ENCODE measurements at regions not wholly inside any gene's neighbourhood (a gene's known extent, or its start where the extent isn't known, plus 50 kb on each side); places are given as distances from the start of the nearest gene placed in this dataset.

DNA sequence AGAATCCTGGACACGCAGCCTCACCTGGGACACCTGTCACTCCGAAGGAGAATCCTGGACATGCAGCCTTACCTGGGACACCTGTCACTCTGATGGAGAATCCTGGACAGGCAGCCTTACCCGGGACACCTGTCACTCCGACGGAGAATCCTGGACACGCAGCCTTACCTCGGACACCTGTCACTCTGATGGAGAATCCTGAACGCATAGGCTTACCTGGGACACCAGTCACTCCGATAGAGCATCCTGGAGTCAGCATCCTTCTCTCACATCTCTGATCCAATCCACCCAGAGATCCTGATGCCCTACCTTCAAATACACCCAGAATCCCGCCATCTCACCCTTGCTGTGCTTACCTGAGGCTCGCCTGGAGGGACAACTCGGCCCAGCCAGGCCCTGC, 154.9 kb downstream of the NDUFA10 start:
- TF ChIP-seq FOXP2 (optimal IDR thresholded peaks at IDR 0.05; ENCODE audit: borderline replicate concordance, extremely low read depth, extremely low read length, insufficient read depth) (no peak), SIN3A (IDR thresholded peaks at IDR 0.05; ENCODE audit: borderline replicate concordance, insufficient read depth, low read length) (no peak), POLR2AphosphoS5 (IDR thresholded peaks at IDR 0.05; ENCODE audit: low read depth, low read length) (no peak), TAF1 (IDR thresholded peaks at IDR 0.05; ENCODE audit: borderline replicate concordance, insufficient read depth, low read length) (no peak)
- TF ChIP-seq, protein P1, sequence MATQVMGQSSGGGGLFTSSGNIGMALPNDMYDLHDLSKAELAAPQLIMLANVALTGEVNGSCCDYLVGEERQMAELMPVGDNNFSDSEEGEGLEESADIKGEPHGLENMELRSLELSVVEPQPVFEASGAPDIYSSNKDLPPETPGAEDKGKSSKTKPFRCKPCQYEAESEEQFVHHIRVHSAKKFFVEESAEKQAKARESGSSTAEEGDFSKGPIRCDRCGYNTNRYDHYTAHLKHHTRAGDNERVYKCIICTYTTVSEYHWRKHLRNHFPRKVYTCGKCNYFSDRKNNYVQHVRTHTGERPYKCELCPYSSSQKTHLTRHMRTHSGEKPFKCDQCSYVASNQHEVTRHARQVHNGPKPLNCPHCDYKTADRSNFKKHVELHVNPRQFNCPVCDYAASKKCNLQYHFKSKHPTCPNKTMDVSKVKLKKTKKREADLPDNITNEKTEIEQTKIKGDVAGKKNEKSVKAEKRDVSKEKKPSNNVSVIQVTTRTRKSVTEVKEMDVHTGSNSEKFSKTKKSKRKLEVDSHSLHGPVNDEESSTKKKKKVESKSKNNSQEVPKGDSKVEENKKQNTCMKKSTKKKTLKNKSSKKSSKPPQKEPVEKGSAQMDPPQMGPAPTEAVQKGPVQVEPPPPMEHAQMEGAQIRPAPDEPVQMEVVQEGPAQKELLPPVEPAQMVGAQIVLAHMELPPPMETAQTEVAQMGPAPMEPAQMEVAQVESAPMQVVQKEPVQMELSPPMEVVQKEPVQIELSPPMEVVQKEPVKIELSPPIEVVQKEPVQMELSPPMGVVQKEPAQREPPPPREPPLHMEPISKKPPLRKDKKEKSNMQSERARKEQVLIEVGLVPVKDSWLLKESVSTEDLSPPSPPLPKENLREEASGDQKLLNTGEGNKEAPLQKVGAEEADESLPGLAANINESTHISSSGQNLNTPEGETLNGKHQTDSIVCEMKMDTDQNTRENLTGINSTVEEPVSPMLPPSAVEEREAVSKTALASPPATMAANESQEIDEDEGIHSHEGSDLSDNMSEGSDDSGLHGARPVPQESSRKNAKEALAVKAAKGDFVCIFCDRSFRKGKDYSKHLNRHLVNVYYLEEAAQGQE (IDR thresholded peaks at IDR 0.05; ENCODE audit: insufficient read depth in 1 of 2, low read depth in 2 of 2, low read length in 2 of 2), result no peak

DNA sequence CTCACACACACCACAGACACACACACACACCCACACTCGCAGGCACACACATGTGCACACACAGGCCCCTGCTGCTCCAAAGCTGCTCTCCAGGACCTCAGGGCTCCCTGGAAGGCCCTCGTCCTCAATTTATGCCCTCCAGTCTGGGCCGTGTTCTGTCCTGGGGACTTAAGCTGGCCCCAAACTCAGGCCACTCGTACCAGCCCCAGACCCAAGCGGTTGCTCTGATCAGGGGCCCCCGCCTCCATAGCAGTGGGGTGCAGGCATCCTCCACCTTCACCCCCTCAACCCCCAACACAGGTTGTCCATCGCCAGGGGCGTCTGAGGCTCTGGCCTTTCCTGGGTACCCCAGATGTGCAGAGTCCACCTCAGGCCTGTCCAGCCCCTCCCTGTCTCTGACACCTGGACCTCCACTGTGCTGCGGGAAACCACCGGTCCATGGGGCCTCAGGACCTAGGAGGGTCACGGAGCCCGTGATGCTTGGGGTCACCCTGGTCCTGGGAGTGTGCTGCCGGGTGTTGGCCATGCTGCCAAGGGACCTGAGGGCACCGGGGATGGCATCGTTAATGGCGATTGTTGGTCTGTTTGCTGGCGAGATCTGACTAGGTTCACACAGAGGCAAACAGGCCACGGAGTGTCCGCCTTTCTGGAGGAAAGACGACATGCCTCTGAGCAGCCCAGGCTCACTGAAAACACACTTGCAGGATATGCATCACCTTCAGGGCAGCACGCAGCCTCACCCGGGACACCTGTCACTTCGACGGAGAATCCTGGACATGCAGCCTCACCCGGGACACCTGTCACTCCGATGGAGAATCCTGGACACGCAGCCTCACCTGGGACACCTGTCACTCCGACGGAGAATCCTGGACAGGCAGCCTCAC, 155.6 kb downstream of the NDUFA10 start:
- TF ChIP-seq SIN3A (IDR thresholded peaks at IDR 0.05; ENCODE audit: borderline replicate concordance, insufficient read depth, low read length) (no peak), FOXP2 (optimal IDR thresholded peaks at IDR 0.05; ENCODE audit: borderline replicate concordance, extremely low read depth, extremely low read length, insufficient read depth) (no peak), POLR2AphosphoS5 (IDR thresholded peaks at IDR 0.05; ENCODE audit: low read depth, low read length) (no peak), TAF1 (IDR thresholded peaks at IDR 0.05; ENCODE audit: borderline replicate concordance, insufficient read depth, low read length) (no peak)
- TF ChIP-seq, protein P1 (IDR thresholded peaks at IDR 0.05; ENCODE audit: insufficient read depth in 1 of 2, low read depth in 2 of 2, low read length in 2 of 2), result no peak

DNA sequence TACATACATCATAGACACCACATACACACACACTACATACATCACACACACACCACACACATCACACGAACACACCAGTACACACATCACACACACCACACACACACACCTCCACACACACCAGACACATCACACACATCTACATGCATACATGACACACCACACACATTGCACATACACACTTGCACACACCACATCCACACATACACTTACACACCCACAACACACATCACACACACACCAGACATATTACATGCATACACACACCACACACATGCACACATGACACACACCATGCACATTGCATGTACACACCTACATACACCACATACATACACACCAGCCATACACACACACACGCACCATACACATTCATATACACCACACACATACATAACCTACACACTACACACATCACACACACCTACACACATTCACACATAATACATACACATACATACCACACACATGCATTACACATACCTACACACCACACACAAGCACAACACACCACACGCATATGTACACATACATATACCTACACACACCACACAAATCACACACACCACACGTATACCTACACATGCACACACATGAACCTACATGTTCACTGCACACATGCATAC, 156.5 kb downstream of the NDUFA10 start:
- TF ChIP-seq SIN3A (IDR thresholded peaks at IDR 0.05; ENCODE audit: borderline replicate concordance, insufficient read depth, low read length) (no peak), POLR2AphosphoS5 (IDR thresholded peaks at IDR 0.05; ENCODE audit: low read depth, low read length) (no peak), FOXP2 (optimal IDR thresholded peaks at IDR 0.05; ENCODE audit: borderline replicate concordance, extremely low read depth, extremely low read length, insufficient read depth) (no peak), TAF1 (IDR thresholded peaks at IDR 0.05; ENCODE audit: borderline replicate concordance, insufficient read depth, low read length) (no peak)
- TF ChIP-seq, protein P1 (IDR thresholded peaks at IDR 0.05; ENCODE audit: insufficient read depth in 1 of 2, low read depth in 2 of 2, low read length in 2 of 2), result no peak

DNA sequence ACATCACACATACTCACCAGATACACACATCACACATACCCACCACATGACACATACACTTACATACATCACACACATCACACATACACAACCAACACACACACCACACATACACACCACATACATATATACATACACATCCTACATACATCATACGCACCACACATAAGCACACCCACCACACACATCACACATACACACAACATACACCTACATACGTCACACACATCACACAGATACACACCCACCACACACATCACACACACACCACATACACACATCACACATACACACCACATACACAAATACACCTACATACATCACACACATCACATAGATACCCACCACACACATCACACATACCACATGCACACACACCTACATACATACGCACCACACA, 158.4 kb downstream of the NDUFA10 start:
- TF ChIP-seq SIN3A (IDR thresholded peaks at IDR 0.05; ENCODE audit: borderline replicate concordance, insufficient read depth, low read length), result no peak
- TF ChIP-seq POLR2AphosphoS5 (IDR thresholded peaks at IDR 0.05; ENCODE audit: low read depth, low read length), result no peak
- TF ChIP-seq, protein P1 (IDR thresholded peaks at IDR 0.05; ENCODE audit: insufficient read depth in 1 of 2, low read depth in 2 of 2, low read length in 2 of 2), result no peak
- no peak for TF ChIP-seq FOXP2 (optimal IDR thresholded peaks at IDR 0.05; ENCODE audit: borderline replicate concordance, extremely low read depth, extremely low read length, insufficient read depth)
- no peak for TF ChIP-seq TAF1 (IDR thresholded peaks at IDR 0.05; ENCODE audit: borderline replicate concordance, insufficient read depth, low read length)
